ENCODE measurements at regions not wholly inside any gene's neighbourhood (a gene's known extent, or its start where the extent isn't known, plus 50 kb on each side); places are given as distances from the start of the nearest gene placed in this dataset.
"Not testable (repeated sequence)": the region's sequence is repeated elsewhere in the genome, so short reads cannot be mapped to it uniquely, and the experiment has no call there.

DNA sequence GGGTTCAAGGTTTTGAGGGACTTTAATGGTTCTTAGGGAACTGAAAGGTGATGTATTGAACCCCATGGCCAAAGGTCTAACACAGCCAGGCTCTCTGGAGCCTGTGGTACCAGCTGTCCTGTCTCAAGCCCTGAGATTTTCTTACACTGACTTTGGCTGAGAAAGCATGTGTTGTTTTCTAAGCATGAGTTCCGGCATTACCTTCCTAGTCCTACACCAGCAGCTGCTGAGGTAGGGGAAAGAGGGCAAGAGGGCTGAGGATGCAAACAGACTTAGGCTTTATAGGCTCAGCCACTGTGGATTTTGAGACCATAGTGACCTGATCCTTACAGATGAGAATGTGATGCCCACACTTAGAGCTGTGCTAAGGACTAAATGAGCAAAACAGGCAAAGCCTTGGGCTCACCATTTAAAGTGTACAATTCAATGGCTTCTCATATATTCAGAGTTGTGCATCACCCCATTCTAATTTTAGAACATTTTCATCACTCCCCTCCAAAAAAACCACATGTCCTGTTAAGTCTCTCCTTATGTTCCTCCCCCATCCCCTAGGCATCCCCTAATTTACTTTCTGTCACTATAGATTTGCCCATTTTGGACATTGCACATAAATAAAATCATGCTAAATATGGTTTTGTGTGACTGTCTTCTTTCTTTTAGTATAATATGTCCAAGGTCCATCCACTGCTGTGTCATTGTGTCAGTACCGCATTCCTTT lies 99.7 kb upstream of the OTOS start:
- DNase-seq (ENCODE audit: low read depth in 2 of 2): no peak

DNA sequence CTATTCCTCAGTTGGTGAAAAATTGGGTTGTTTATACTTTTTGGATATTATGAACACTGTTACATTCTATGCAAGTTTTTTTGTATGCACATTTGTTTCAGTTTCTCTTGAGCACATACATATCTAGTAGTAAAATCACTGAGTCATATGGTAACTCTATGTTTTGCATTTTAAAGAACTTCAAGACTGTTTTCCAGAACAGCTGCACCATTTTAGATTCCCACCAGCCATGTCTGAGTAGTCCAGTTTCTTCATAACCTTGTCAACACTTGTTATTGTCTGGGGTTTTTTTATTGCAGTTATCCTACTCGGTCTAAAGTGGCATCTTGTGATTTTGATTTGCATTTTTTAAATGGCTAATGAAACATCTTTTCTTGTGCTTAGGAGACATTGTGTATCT lies 100.3 kb upstream of the OTOS start:
- no peak for DNase-seq (ENCODE audit: low read depth in 2 of 2)

DNA sequence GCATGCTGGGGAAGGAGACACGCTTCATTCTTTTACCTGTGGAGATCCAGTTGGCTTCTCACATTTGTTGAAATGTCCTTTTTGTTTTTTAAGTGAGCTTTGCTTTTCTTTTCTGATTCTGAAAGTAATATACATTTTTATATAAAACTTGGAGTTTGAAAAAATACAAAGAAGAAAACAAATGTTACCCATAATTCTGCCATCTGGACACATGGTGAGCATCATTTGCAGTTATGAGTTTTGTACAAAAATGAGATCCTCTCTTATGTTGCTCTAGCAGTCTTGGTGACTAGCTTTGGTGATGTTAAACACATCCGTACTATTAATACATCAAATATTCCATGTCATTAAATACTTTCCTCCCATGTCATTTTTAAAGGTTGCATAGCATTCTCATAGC lies 101.1 kb upstream of the OTOS start:
- DNase-seq (ENCODE audit: low read depth in 2 of 2): no peak

GRCh38 chr2:240243049-240243448 lies 102.6 kb upstream of the OTOS start:
- not testable (repeated sequence) for DNase-seq (ENCODE audit: low read depth in 2 of 2)

GRCh38 chr2:240244543-240244942 lies 104.1 kb upstream of the OTOS start:
- no peak for DNase-seq (ENCODE audit: low read depth in 2 of 2)

GRCh38 chr2:240245184-240245583 lies 104.7 kb upstream of the OTOS start:
- DNase-seq (ENCODE audit: low read depth in 2 of 2): no peak

- no peak for DNase-seq (ENCODE audit: low read depth in 2 of 2)
Measured at GRCh38 chr2:240245706-240246105, 105.2 kb upstream of the OTOS start.

GRCh38 chr2:240246173-240246820 lies 105.8 kb upstream of the OTOS start:
- DNase-seq (ENCODE audit: low read depth in 2 of 2): no peak

- no peak for DNase-seq (ENCODE audit: low read depth in 2 of 2)
Measured at GRCh38 chr2:240247241-240247867, 106.9 kb upstream of the OTOS start.

GRCh38 chr2:240247868-240248720 lies 107.6 kb upstream of the OTOS start:
- no peak for DNase-seq (ENCODE audit: low read depth in 2 of 2)

GRCh38 chr2:240248721-240249422 lies 108.4 kb upstream of the OTOS start:
- DNase-seq (ENCODE audit: low read depth in 2 of 2): no peak

DNA sequence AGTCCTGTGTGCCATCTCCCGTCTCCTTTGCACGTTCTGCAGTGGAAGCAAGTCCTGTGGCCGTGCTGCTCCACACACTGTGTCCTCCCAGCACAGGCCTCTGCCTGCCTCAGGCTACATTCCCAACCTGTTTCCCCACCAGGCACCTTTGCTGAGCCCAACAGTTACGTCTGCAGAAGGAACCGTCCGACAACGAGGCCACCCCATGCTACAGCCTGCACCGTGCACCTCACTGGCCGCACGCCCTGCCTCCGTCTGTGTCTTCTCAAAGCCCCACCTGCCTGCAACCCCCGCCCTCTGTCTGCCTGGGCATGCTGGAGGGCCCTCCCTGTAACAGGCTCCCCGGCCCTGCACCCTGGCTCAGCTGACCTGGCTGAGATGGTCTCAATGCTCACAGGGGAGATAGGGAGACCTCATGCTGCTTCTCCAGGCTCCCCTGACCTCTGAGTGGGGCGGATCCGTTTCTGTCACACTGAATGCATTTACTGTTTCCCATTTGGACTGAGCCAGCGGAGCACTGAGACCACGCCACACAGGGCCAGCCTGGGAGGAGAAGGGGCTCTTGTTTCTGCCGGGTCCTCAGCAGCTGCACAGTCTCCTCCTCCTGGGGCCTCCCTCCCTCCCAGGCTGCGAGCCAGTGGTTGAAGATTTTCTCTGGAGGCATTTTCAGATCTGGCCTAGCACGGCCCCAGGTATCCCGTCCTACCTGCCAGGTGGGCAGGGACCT lies 109.1 kb upstream of the OTOS start:
- no peak for DNase-seq (ENCODE audit: low read depth in 2 of 2)

DNA sequence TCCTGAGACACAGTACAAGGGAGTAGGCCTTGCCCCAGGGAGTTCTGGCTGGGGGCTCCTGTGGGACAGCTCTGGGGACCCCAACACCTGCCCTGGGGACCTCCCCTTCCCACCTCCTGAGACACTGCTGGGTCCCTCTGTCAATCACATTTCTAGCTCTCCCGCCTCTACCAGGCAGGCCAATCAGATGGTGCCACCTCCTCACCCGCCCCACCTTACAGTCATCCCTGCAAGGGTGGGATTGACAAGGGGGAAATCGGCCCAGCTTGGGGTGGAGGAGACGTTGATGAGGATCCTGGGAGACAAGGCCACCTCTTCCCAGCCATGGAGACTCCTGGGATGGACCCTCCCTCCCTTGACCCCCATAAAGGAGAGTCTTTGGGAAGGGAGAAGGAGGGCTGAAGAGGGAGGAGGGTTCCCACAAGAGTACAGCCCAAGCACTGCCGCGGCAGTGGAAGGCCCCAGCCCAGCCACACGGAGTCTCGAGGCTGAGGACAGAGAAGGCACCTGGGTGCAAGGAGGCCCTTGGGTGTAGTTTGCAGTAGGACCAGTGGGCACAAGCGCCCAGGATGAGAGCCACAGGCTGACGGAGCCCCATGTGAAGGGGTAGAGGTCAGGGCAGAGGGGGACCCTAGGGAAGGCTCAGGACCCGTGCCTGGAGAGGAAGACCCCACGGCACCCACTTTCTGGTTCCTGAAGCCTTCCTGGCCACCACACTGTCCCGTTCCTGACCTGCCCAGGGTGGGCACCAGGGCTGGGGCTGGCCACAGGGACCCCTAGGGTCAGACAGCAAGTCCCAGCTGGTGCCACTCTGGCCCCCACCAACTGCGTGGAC lies 109.9 kb upstream of the OTOS start:
- DNase-seq (ENCODE audit: low read depth in 2 of 2): no peak

DNA sequence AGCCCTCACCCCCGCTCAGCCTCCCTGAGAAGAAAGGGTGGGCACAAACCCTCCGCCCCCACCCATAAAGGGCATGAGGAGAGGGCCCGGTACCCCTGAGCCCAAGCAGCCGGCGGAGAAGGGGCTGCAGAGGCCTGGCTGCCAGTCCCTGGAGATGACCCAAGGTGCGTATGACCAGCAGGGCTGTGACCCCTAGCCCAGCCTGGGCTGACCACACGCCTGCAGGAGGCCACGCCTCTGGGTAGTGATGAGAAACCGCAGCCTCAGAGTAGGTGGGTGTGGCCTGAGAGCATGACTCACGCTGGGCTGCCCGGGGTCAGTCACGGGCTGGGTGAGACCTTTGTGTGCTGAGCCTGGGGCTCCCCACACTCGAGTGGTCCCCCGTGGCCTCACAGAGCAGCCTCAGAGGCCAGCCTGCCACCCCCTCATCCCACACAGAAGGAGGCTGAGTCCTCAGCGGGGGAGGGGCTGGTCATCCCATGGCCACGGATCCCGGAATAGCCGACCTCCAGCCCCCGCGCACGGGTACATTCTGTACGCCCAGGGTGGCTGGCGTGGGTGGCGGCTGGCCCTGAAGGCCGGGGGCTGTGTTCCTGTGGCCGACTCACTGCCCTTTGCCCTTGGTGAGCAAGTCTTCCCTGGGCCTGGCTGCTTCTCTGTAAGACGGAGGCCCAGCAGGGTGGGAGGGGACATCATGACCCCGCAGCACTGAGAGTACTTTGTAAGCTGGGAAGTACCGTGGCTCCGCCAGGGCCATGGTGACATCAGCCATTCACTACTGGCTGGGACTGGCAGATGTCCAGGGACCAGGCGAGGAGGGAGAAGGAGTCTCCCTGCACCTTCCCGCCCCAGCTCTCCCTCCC lies 110.8 kb upstream of the OTOS start:
- DNase-seq (ENCODE audit: low read depth in 2 of 2): no peak

- DNase-seq (ENCODE audit: low read depth in 2 of 2): no peak
Measured at GRCh38 chr2:240251848-240252190, 111.4 kb upstream of the OTOS start.

DNA sequence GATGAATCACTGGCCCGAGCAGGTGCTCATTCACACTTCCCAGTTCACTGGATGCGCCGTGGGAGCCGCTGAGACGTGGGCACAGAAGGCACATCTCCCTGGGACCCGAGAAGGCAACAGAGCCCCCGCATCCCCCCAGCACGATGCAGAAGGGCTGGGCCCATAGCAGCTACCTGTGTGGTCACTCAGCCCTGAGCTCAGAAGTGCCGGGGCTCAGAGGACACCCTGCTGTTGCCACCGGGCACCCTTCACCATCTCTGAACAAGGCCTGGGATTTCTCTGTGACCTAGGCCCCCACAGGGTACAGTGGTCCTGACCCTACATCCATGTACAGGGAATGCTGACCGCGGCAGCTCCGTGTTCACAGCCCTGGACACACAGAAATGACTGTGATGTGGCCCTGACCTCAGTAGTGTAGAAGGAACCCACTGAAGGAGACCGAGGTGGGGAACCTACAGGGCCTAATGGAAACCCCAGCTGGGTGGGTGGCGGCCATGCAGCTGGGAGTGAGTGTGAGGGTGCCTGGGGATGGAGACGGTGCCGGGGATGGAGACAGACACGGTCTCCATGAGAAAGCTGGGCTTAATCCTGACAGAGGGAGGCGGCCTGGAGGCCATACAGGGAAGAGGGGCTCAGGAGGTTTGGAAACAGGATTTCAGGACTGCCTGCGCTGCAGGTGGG lies 111.9 kb upstream of the OTOS start:
- no peak for DNase-seq (ENCODE audit: low read depth in 2 of 2)

DNA sequence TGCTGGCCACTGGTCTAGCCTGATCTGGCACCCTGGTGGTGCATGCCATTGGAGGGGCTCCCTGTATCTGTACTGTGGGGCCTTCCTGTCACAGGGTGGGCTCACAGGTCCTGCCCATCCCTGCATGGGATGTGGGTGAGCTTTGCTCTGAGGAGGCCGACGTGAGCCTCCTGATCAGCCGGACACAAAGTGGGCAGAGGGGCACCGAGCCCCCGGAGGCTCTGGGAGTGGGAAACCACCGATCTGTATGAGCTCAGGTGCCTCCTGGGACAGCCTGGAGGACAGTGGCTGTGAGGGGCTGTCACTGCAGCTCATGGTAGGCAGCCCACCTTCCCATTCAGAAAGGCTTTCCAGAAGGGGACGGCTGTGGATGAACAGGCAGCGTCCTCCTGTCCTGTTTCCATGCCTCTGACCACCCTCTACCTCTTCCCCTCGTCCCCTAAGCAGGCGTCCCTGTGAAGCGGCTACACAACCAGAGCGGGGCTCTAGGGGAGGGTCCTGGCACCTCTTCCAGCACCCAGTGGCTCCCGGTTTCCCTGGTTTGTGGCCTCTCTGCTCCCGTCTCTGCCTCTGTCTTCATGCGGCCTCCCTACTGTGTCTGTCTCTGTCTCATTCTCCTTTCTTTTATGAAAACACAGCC lies 112.5 kb upstream of the OTOS start:
- no peak for DNase-seq (ENCODE audit: low read depth in 2 of 2)

GRCh38 chr2:240253583-240254145 lies 113.2 kb upstream of the OTOS start:
- no peak for DNase-seq (ENCODE audit: low read depth in 2 of 2)

Measured in fibroblast of skin of left biceps (primary cell).